ENCODE measurements at regions not wholly inside any gene's neighbourhood (a gene's known extent, or its start where the extent isn't known, plus 50 kb on each side); places are given as distances from the start of the nearest gene placed in this dataset.

- no peak for DNase-seq (ENCODE audit: extremely low read depth, low read depth)
- H3K4me3 ChIP-seq (replicated peaks; ENCODE audit: low read depth, low read length) = no peak overlapping the region
These were observed 113.0 kb upstream of the PCDH15 start for GRCh38 chr10:54914049-54914448.

GRCh38 chr10:54909165-54909564 is 108.1 kb upstream of the PCDH15 start:
- no peak for TF ChIP-seq CTCF (IDR thresholded peaks at IDR 0.05; ENCODE audit: low read depth, low read length, missing control alignments)
- no peak for DNase-seq (ENCODE audit: extremely low read depth, low read depth)
- H3K4me3 ChIP-seq (replicated peaks; ENCODE audit: low read depth, low read length) = no peak overlapping the region

More at GRCh38 chr10:54914049-54914448, 113.0 kb upstream of the PCDH15 start:
- no peak for TF ChIP-seq CTCF (IDR thresholded peaks at IDR 0.05; ENCODE audit: low read depth, low read length, missing control alignments)

GRCh38 chr10:54908019-54908418 is 107.0 kb upstream of the PCDH15 start:
- no peak overlapping the region for H3K4me3 ChIP-seq (replicated peaks; ENCODE audit: low read depth, low read length)
- no peak for DNase-seq (ENCODE audit: extremely low read depth, low read depth)
- TF ChIP-seq CTCF (IDR thresholded peaks at IDR 0.05; ENCODE audit: low read depth, low read length, missing control alignments) = no peak

- no peak for DNase-seq (ENCODE audit: extremely low read depth, low read depth)
- H3K4me3 ChIP-seq (replicated peaks; ENCODE audit: low read depth, low read length) = no peak overlapping the region
- TF ChIP-seq CTCF (IDR thresholded peaks at IDR 0.05; ENCODE audit: low read depth, low read length, missing control alignments) = no peak
These were observed 105.9 kb upstream of the PCDH15 start for GRCh38 chr10:54906940-54907339.

- TF ChIP-seq CTCF (IDR thresholded peaks at IDR 0.05; ENCODE audit: low read depth, low read length, missing control alignments) = no peak
- no peak overlapping the region for H3K4me3 ChIP-seq (replicated peaks; ENCODE audit: low read depth, low read length)
- DNase-seq (ENCODE audit: extremely low read depth, low read depth) = no peak
These were observed 104.7 kb upstream of the PCDH15 start for GRCh38 chr10:54905578-54906192.

GRCh38 chr10:54904833-54905232 is 103.8 kb upstream of the PCDH15 start:
- no peak for TF ChIP-seq CTCF (IDR thresholded peaks at IDR 0.05; ENCODE audit: low read depth, low read length, missing control alignments)
- no peak overlapping the region for H3K4me3 ChIP-seq (replicated peaks; ENCODE audit: low read depth, low read length)
- DNase-seq (ENCODE audit: extremely low read depth, low read depth) = no peak

- TF ChIP-seq CTCF (IDR thresholded peaks at IDR 0.05; ENCODE audit: low read depth, low read length, missing control alignments) = no peak
- DNase-seq (ENCODE audit: extremely low read depth, low read depth) = no peak
- H3K4me3 ChIP-seq (replicated peaks; ENCODE audit: low read depth, low read length) = no peak overlapping the region
These were observed 102.7 kb upstream of the PCDH15 start for GRCh38 chr10:54903745-54904144.

All from HFF-Myc (cell line).